GM21825 (cell line): ENCODE measurements at regions not wholly inside any gene's neighbourhood (a gene's known extent, or its start where the extent isn't known, plus 50 kb on each side); places are given as distances from the start of the nearest gene placed in this dataset.
"Not testable (repeated sequence)": the region's sequence is repeated elsewhere in the genome, so short reads cannot be mapped to it uniquely, and the experiment has no call there.

ENCODE experiments used
- ATAC-seq: cut with Tn5 transposase; IDR thresholded peaks from one replicate; pipeline ENCODE4 v1.9.1; 2021; ENCODE audit warnings: mild to moderate bottlenecking, moderate library complexity; ENCODE audit not compliant: unreplicated experiment

DNA sequence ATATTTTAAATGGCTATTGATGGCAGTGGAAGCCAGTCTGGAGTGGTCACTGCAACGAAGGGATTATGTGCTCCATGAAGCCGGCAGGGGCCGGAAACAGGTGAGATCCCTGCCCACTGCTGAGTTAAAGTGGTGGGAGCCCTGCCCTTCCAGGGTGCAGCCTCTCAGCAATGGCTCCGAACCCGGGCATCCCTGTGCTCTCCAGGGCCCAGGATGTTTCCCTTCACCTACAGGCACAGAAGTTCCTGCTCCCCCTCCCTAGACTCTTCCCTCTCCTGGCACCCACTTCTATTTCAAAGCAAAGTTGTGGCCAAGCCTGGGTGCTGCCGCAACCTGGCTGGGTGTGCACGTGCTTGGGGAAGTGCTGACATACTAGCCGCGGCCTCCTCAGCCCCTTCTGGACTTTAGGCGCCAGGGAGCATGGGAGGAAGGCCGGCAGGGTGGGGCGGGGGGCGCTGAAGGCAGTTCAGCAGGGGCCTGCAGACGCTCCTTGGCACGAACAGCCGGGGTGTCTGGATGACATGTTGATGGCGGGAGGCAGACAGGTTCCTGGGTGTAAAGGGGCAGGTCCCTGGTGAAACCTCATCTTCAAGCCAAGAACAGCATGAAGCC lies 452.3 kb downstream of the HTR1B start:
- ATAC-seq, result no peak

DNA sequence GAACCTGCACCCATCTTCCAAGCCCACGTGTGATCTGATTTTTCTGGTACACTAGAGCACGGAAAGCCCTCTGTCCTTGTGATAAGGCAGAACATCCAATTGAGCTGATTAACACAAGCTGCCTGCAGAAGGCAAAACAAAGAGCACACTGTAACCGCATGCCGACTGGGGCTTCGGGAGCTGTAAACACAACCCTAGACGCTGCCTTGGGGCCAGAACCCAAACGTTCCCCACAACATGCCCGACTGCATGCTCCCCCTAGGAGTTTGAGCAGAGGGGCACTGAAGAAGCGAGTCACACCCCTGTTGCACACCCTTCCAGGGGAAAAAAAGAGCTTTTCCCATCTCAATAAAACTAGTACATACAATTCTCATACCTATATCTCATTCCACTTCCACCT lies 470.7 kb downstream of the HTR1B start:
- ATAC-seq, result no peak

DNA sequence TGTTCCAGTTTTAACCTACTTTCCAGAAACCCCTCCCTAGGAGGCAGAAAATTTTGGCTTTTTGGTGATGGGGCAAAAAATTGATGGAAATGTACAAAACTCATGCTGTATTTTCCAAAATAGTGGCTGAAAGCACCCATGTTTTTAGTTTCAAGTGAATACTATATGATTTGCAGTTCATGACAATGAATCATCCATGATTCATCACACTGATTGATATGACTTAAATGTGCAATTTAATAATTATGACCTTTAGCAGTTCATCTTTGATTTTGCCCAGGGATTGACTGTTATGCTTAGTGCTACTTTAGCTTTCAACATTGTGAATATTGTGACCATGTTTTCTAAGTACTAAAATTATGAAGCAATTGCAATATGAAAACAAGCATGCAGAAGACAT lies 478.7 kb downstream of the HTR1B start:
- ATAC-seq, result no peak

DNA sequence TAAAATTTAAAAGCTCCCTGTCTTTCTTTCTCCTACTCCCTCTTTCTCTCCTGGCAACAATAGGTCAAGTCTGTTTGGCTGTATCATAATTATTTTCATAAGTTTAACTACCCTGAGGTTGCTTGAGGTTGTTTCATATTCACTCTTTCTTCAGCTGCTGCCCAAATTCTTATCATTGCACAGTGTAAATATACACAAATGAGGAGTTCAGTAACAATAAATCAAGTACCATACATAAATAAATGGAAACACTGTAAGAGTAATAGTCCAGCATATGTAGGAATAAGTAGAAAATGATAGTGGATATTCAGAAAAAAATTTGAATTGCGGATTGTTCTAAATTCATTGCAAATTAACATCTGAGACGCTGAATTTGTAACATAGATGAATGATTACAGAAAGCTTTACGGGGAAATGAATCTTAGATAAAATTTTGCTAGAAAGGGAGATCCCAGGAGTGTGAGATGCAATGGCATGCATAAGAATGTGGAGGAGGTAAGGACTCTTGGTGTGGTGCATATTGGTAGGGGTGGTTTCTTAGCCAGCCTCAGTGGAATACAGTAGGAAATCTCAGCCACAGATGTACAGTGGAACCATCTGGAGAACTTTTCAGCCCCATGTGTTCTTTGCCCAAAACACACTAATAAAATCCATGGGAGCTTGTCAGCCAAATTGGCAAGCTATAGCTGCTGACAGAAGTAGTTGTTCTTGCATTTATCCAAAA lies 480.7 kb downstream of the HTR1B start:
- no peak for ATAC-seq

DNA sequence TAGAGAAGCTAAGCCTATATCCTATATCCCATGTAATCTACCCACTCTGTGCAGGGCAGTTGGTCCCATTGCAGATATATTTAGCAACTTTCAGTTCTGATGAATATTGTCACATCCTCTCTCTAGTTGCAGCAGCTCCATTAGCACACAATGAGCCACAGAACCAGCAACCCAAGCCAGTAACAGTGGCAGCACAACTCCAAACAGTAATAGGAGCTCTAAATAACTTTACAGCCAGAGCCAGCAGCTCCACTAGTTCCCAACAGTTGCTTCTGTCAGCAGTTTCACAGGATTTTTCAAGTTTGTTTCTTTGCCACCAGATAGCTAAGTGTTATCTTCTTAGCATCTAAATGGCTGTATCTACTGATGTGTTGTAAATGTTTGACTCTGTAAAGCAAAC lies 490.8 kb downstream of the HTR1B start:
- ATAC-seq, result no peak

DNA sequence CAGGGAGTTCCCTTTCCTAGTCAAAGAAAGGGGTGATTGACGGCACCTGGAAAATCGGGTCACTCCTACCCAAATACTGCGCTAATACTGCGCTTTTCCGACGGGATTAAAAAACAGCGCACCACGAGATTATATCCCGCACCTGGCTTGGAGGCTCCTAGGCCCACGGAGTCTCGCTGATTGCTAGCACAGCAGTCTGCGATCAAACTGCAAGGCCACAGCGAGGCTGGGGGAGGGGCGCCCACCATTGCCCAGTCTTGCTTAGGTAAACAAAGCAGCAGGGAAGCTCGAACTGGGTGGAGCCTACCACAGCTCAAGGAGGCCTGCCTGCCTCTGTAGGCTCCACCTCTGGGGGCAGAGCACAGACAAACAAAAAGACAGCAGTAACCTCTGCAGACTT lies 504.1 kb downstream of the HTR1B start:
- ATAC-seq, result not testable (repeated sequence)

DNA sequence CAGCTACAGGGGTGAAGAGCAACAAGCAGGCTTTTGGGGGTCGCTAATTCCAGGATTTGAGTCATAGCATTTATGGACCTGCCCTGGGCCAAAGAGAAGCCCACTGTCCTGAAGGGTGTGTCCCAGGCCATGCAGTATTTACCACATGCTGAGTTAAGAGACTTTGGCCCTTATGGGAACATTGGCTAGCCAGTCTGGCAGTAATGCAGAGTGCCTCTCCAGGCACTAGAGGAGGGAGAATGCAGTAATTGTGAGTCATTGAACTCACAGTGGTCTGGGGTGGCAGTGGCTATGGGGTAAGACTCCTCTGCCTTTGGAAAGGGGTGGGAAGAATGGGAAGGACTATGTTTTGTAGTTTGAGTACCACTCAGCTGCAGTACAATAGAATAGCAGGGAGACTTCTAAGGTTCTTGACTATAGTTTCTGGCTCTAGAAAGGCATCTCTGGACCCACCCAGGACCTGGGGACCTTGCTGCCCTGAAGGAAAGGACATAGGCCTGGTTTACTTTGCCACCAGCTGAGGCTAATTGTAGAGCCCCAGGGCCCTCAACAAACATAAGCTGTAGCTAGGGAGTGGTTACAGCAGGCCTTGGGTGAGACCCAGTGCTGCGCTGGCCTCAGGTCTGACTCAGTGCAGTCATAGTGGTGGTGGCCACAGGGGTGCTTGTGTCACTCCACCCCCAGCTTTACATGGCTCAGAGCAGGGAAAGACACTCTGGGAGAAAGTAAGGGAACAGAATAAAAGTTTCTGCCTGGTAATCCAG lies 520.9 kb downstream of the HTR1B start:
- no peak for ATAC-seq

DNA sequence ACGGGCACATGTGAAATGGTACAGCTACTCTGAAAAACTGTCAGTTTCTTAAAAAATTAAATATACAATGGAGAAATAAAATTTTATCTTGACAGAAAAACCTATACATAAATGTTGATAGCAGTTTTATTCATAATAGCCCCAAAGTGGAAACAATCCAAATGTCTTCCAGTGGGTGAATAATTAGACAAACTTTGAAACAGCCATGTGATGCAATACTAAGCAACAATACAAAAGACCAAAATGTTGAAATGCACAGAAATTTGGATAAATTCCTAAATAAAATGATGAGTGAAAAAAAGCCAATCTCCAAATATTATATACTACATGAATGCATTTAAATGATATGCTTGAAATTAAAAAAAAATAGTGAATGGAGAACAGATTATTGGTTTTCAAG lies 523.1 kb downstream of the HTR1B start:
- ATAC-seq, result no peak

DNA sequence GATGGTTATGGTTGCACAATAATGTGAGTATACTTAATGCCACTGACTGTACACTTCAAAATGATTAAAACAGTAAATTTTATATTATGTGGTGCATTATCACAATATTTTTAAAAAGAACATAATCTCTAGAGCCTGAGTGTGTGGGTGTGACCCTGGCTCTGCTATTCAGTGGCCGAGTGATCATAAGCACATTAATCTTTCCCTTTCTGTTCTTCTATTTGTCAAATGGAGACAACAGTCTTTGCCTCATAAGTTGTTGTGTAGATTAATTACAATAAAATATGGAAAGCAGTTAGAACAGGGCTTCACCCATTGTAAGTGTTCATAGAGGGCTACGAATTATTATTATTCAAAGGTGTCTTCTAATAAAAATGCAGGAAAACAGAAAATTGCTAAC lies 548.6 kb downstream of the HTR1B start:
- ATAC-seq, result no peak

DNA sequence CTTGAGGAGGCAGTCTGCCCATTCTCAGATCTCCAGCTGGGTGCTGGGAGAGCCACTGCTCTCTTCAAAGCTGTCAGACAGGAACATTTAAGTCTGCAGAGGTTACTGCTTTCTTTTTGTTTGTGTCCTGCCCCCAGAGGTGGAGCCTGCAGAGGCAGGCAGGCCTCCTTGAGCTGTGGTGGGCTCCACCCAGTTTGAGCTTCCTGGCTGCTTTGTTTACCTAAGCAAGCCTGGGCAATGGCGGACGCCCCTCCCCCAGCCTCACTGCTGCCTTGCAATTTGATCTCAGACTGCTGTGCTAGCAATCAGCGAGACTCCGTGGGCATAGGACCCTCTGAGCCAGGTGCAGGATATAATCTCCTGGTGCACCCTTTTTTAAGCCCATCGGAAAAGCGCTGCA lies 557.8 kb downstream of the HTR1B start:
- ATAC-seq, result not testable (repeated sequence)

DNA sequence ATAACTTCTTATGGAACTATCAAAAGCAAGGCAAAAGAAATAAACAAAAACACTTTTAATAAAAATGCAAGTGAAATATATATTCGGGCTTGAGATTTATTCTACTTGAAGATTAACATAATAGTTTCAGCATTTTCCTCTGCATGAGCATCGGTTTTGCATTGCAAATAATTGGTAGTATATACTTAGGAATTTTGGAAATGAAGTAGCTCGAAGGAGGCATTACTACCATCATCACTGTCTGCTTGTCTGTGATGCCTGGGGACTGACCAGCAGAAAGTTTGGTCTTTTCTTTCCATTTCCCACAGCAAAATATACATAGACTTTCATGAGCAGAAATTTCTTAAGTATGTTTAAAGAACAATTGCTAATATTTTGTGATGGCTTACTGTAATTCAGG lies 570.7 kb downstream of the HTR1B start:
- ATAC-seq, result no peak

DNA sequence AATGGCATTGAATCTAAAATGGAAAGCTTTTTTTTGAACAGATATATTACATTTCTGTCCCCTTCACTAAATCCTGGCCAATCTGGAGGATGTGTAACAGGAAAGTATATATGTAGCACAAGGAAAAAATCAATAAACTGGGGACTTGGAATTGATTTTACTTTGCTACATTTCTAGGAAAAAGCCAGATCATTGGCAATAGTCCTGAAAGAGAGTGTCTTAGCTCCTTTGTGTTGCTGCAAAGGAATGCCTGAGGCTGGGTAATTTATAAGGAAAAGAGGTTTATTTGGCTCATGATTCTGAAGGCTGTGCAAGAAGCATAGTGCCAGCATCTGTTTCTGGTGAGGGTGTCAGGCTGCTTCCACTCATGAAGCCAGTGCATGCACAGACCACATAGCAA lies 574.9 kb downstream of the HTR1B start:
- no peak for ATAC-seq

DNA sequence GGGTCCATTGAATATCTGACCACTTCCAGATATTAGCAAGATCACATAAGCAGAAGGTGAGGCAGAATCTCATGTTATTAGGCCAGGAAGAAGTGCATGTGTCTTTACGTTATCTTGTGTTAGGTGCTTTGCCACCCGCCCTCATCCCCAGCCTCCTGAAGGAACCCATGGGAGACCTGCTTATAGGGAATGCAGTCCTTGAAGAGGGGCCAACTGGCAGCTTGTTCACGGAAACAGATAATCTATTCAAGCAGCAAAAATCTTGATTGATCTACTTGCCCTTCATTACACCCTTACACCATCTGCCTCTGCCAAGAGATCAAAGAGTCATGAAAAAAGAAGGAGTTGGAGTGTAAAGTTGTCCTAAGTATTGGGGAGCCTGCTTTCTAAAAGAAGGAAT lies 576.4 kb downstream of the HTR1B start:
- ATAC-seq, result no peak

DNA sequence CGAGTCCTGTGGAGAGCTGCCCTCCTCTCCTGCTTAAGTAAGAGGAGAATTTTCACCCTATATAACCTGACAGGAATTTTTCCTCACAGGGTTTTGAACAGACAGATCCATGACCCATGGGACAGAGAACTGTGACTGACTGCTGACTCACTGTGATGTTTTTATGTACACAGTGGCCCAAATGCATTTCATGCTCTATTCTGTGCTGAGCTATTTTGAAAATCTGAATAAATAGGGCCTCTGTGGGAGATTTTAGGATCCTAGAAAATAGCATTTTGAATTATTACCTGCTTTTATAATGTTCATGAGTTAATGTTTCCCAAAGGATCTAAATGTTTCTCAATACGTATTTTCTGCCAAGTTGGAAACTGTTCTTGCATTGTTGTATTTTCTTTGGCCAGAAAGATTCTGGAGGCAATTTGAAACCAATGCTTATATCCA lies 577.4 kb downstream of the HTR1B start:
- no peak for ATAC-seq

DNA sequence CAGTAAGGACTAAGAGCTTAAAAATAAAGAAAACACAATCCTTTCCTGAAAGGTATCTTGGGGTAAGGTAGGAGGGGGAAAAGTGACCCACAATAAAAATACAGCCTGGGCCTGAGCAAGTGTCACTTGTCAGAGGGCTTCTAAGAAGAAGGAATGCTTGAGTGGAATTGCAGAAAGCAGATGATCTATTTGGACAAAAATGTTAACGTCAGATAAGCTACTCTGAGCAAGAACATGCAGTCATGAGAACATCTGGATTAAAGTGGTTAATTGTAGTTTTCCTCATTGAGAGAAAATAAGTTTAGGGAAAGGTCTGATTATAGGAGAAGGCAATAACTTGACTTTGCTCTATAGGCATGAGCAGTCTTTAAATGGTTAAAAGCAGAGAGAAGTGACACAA lies 581.9 kb downstream of the HTR1B start:
- no peak for ATAC-seq

DNA sequence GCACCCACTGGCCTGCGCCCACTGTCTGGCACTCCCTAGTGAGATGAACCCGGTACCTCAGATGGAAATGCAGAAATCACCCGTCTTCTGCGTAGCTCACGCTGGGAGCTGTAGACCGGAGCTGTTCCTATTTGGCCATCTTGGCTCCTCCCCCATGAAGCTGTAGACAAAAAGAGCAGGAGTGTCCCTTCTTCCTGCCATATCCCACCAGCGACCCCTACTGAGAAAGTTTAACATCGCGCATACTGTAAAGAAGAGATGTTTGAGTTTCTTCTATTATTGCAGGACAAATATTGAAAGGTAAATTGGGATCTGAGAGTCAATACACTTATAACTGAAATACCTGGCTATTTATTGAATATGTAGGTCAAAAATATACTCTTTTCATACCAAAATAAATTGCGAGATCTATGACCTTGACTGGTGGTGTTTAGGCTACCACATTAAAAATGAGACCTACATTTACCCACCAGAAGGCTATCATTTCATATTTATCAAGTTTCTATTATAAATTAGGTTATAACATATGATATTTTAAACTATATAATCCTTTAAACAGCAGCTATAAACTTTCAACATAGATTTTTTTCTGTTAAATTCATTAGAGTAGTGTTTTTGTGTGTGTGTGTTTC lies 586.3 kb downstream of the HTR1B start:
- no peak for ATAC-seq

DNA sequence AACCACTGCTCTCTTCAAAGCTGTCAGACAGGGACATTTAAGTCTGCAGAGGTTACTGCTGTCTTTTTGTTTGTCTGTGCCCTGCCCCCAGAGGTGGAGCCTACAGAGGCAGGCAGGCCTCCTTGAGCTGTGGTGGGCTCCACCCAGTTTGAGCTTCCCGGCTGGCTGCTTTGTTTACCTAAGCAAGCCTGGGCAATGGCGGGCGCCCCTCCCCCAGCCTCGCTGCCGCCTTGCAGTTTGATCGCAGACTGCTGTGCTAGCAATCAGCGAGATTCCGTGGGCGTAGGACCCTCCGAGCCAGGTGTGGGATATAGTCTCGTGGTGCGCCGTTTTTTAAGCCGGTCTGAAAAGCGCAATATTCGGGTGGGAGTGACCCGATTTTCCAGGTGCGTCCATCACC lies 586.9 kb downstream of the HTR1B start:
- not testable (repeated sequence) for ATAC-seq

DNA sequence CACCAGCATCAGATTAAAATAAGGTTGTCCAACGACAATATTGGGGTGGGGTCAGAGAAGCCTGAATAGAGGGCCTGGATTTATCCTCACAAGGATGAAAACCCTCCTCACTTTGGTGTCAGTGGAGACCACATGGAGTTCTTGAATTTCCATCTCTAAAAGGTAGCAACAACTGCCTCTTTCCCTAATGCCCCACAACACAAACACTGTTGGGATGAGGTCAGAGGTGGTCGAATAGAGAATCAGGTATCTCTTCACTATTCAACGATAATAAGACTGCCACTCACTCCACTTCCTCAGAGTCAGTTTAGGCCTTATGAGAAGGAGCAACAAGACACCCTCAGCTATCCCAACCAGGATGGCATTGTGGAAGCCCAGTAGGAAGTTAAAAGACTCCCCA lies 596.1 kb downstream of the HTR1B start:
- no peak for ATAC-seq

DNA sequence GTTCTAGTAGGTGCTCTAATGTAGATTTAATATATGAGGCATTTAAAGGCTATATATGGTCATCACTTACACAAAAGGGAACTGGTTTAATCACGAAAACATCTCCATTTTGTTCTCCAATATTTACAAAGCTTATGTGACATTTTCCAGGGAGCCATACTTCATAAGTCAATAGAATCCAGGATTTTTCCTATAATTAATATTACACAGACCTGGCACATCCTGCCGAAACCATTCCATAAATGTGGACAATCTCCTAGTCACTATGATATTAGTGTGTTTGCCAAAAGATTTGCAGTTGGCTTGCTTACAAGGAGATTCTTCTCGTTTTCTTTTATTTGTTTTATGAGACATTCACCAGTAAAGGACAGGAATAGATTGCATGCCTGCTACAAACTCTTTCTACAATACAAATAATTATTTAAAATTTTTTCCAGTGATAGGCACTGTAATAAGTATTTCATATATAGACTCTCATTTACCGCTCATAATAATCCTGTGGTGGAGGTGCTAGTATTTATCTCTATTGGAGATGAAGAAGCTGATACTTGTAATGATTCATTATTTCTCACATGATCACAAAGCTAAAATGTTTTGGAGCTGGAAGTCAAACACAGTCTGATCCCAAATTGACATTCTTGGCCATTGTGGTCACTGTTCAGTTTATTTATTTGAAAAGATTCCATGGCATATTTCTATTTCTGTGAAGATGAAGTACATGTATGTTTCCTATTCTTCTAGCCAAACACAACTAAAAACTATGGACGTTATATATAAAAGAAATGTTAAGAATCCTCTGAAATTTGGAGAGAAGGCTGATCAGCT lies 597.0 kb downstream of the HTR1B start:
- ATAC-seq, result no peak

DNA sequence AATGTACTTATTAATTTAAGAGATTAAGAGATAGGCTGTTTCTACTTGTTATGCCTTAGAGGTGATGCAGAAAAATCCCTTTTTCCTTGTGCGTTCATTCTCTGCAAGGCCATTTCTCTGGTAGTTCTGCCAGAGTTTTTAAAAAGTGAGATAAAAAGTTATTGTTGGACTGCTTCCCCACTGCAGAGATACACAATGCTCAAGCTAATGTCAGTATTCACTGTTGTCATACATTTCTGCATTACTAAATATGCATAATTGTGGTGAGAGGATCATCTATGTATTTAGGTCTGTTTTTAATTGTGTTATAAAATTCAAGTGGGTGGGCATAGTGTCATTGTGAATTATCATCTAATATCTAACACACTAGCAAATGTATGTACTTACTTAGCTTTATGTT lies 600.4 kb downstream of the HTR1B start:
- ATAC-seq, result no peak

DNA sequence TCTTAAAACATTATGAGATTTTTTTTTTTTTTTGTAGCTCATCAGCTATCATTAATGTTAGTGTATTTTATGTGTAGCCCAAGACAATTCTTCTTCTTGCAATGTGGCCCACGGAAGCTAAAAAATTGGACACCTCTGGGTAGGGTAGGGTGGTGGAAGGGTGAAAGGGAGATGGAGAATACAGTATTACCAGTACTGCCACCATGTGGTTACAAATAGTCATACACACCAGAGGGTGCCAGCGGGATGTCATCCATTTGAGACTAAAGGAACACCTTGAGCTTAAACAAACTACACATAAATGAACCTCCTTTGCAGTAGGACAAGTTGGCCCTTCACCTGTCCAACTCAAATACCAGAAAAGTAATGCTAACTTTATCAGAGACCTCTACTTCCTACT lies 601.9 kb downstream of the HTR1B start:
- peak; percentile 81 for ATAC-seq
